Caco-2 (cell line): ENCODE measurements at regions not wholly inside any gene's neighbourhood (a gene's known extent, or its start where the extent isn't known, plus 50 kb on each side); places are given as distances from the start of the nearest gene placed in this dataset.

Experiments
- BruUV-seq: library from RNA; stranded (reverse); fragments of 400-500 nt; replicated peaks from 2 replicates; lab custom pipeline; 2021; lab: Mats Ljungman, UMichigan
- CTCF ChIA-PET: fragments of 300-600 bp; sonication (Branson Sonifier 250); formaldehyde crosslinking; loops from one replicate; lab custom pipeline; 2022; ENCODE audit warnings: antibody characterized with exemption; lab: Charles Lee
- POLR2A ChIA-PET: fragments of 300-600 bp; sonication (Branson Sonifier 250); formaldehyde crosslinking; loops from one replicate; lab custom pipeline; 2022; ENCODE audit warnings: antibody characterized with exemption; lab: Charles Lee
- DNase-seq, 2 experiments: peaks; one replicate each; pipeline versions ENCODE4 v3.0.0 to v3.0.0-alpha.2; 2020 to 2022
- H3K27me3 ChIP-seq: replicated peaks from 2 replicates; pipeline ENCODE4 v1.6.0; 2011; ENCODE audit warnings: low read length; ENCODE audit not compliant: control insufficient read depth, insufficient read depth
- H3K36me3 ChIP-seq: 2 replicates; pipeline ENCODE4 v1.5.1; 2011; ENCODE audit warnings: low read length; ENCODE audit not compliant: control insufficient read depth, insufficient read depth
- H3K4me1 ChIP-seq: fragments of 250-450 bp; sonication (Bioruptor Pico); 2 replicates; pipeline ENCODE4 v1.5.1; 2020; ENCODE audit warnings: mild to moderate bottlenecking
- H3K4me3 ChIP-seq: 2 replicates; pipeline ENCODE4 v1.5.1; 2011; ENCODE audit warnings: low read depth, mild to moderate bottlenecking, control low read depth, low read length
- H3K9me3 ChIP-seq: fragments of 250-450 bp; sonication (Bioruptor Pico); 2 replicates; pipeline ENCODE4 v1.5.1; 2020; ENCODE audit warnings: mild to moderate bottlenecking, moderate library complexity
- H3K27ac Mint-ChIP-seq: one replicate; pipeline ENCODE4 v1.8.0; 2022; ENCODE audit warnings: mixed read lengths; ENCODE audit not compliant: unreplicated experiment
- H3K27me3 Mint-ChIP-seq: one replicate; pipeline ENCODE4 v1.8.0; 2022; ENCODE audit warnings: mixed read lengths; ENCODE audit not compliant: insufficient read depth, unreplicated experiment
- H3K36me3 Mint-ChIP-seq: one replicate; pipeline ENCODE4 v1.8.0; 2022; ENCODE audit warnings: mild to moderate bottlenecking, mixed read lengths; ENCODE audit not compliant: insufficient read depth, unreplicated experiment
- H3K4me1 Mint-ChIP-seq: one replicate; pipeline ENCODE4 v1.8.0; 2022; ENCODE audit warnings: low read depth, mixed read lengths; ENCODE audit not compliant: unreplicated experiment
- H3K4me3 Mint-ChIP-seq: one replicate; pipeline ENCODE4 v1.8.0; 2022; ENCODE audit warnings: mild to moderate bottlenecking, moderate library complexity, mixed read lengths; ENCODE audit not compliant: unreplicated experiment
- H3K9me3 Mint-ChIP-seq: one replicate; pipeline ENCODE4 v1.8.0; 2022; ENCODE audit warnings: mixed read lengths; ENCODE audit not compliant: unreplicated experiment
- intact Hi-C: fragments of 100-400 bp; cut with micrococcal nuclease; formaldehyde crosslinking; loops from one replicate; pipeline ENCODE4 v1.10.0; 2022; ENCODE audit not compliant: unreplicated experiment
- TF ChIP-seq, protein P1 (sequence below), 2 experiments: fragments of 200-600 bp in 1 of 2; IDR thresholded peaks; 1 replicate in 1 of 2; 2 replicates in 1 of 2; pipeline versions ENCODE4 v1.5.1 to v1.8.0; 2011 to 2022; ENCODE audit warnings: antibody characterized with exemption in 1 of 2, control low read depth in 1 of 2, inconsistent platforms in 1 of 2, low read depth in 1 of 2, low read length in 1 of 2, mild to moderate bottlenecking in 1 of 2, moderate library complexity in 1 of 2; ENCODE audit not compliant: insufficient read depth in 1 of 2, severe bottlenecking in 1 of 2, unreplicated experiment in 1 of 2

DNA sequence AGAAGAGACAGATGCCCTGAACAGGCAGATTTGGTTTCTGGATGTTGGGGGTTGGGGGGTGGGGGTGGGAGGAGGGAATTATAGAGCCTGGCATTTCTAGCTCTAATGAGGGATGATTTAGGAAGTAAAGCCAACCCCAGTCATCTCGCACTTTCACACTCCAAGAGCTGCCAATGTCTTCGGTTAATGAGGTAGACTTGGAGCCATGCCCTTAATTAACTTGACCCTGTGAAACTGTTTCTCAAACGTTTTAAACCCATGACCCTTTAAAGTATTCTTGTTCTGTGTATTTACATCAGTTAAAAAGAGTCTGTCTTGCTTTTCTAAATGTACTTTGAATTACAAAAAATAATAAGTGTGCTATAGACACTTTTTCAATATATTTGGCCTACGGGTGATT lies 466.9 kb downstream of the FAT4 start:
- Mint-ChIP-seq H3K36me3 (no peaks in the 10 kb centered on the region), H3K4me3 (no peak overlapping the region), H3K27ac (no peak overlapping the region), H3K4me1 (no peaks in the 10 kb centered on the region), H3K27me3 (peaks cover 2% of the 10 kb centered on the region), H3K9me3 (no peaks in the 10 kb centered on the region)
- ChIA-PET CTCF (no interaction called here), POLR2A (no interaction called here)
- BruUV-seq: no TSS peak
- DNase-seq: no peak
- no peaks in the 10 kb centered on the region for H3K4me1 ChIP-seq
- H3K4me3 ChIP-seq: no peak overlapping the region
- no peaks in the 10 kb centered on the region for H3K36me3 ChIP-seq
- TF ChIP-seq, protein P1, sequence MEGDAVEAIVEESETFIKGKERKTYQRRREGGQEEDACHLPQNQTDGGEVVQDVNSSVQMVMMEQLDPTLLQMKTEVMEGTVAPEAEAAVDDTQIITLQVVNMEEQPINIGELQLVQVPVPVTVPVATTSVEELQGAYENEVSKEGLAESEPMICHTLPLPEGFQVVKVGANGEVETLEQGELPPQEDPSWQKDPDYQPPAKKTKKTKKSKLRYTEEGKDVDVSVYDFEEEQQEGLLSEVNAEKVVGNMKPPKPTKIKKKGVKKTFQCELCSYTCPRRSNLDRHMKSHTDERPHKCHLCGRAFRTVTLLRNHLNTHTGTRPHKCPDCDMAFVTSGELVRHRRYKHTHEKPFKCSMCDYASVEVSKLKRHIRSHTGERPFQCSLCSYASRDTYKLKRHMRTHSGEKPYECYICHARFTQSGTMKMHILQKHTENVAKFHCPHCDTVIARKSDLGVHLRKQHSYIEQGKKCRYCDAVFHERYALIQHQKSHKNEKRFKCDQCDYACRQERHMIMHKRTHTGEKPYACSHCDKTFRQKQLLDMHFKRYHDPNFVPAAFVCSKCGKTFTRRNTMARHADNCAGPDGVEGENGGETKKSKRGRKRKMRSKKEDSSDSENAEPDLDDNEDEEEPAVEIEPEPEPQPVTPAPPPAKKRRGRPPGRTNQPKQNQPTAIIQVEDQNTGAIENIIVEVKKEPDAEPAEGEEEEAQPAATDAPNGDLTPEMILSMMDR (IDR thresholded peaks at IDR 0.05; ENCODE audit: insufficient read depth in 1 of 2, low read depth in 1 of 2, low read length in 1 of 2, severe bottlenecking in 1 of 2, unreplicated experiment in 1 of 2): no peak
- intact Hi-C loops: no loop called here
- no peaks in the 10 kb centered on the region for H3K27me3 ChIP-seq
- no peaks in the 10 kb centered on the region for H3K9me3 ChIP-seq

- intact Hi-C loops: no loop called here
- TF ChIP-seq, protein P1 (IDR thresholded peaks at IDR 0.05; ENCODE audit: insufficient read depth in 1 of 2, low read depth in 1 of 2, low read length in 1 of 2, severe bottlenecking in 1 of 2, unreplicated experiment in 1 of 2): no peak
- no peaks in the 10 kb centered on the region for H3K36me3 Mint-ChIP-seq
- DNase-seq: no peak
- no TSS peak for BruUV-seq
- H3K4me1 ChIP-seq: no peaks in the 10 kb centered on the region
- peaks cover 2% of the 10 kb centered on the region for H3K27me3 Mint-ChIP-seq
- H3K27ac Mint-ChIP-seq: no peak overlapping the region
- no peak overlapping the region for H3K4me3 ChIP-seq
- H3K36me3 ChIP-seq: no peaks in the 10 kb centered on the region
- H3K4me3 Mint-ChIP-seq: no peak overlapping the region
- H3K4me1 Mint-ChIP-seq: no peaks in the 10 kb centered on the region
- H3K9me3 Mint-ChIP-seq: no peaks in the 10 kb centered on the region
- H3K27me3 ChIP-seq: no peaks in the 10 kb centered on the region
- POLR2A ChIA-PET: no interaction called here
- CTCF ChIA-PET: no interaction called here
- no peaks in the 10 kb centered on the region for H3K9me3 ChIP-seq
Measured at GRCh38 chr4:125784741-125785140, 470.0 kb downstream of the FAT4 start.

DNA sequence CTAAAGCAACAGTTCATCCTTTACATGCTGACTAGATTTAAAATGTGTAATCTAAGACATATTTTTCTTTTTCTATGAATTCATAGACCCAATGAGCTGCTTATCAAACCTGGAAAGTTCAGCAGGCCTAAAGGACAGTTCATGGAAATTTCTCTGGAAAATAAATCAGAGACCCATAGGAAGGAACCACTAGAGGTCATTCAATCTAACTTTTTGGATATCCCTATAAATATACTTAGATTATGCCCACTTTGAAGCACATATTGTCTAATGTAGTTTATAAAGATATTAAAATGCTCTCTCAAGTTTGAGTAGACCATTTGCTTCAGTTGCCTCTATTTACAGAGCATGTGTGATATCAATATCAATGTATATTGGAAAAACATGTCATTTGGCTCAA lies 473.0 kb downstream of the FAT4 start:
- BruUV-seq: no TSS peak

More for the DNA sequence above, 473.0 kb downstream of the FAT4 start:
- no peaks in the 10 kb centered on the region for H3K27me3 Mint-ChIP-seq
- H3K36me3 Mint-ChIP-seq: no peaks in the 10 kb centered on the region
- POLR2A ChIA-PET: no interaction called here
- no peak overlapping the region for H3K4me3 Mint-ChIP-seq
- H3K9me3 ChIP-seq: no peaks in the 10 kb centered on the region
- no peaks in the 10 kb centered on the region for H3K27me3 ChIP-seq
- DNase-seq: no peak
- H3K4me1 ChIP-seq: no peaks in the 10 kb centered on the region
- H3K4me3 ChIP-seq: no peak overlapping the region
- intact Hi-C loops: no loop called here
- H3K36me3 ChIP-seq: no peaks in the 10 kb centered on the region
- CTCF ChIA-PET: interaction anchor here (0.6 kb wide), 1 partner anchor 67 kb away, joined by 3 read pairs; no protein-coding TSS in a partner anchor
- H3K27ac Mint-ChIP-seq: no peak overlapping the region
- no peaks in the 10 kb centered on the region for H3K4me1 Mint-ChIP-seq
- TF ChIP-seq, protein P1 (IDR thresholded peaks at IDR 0.05; ENCODE audit: insufficient read depth in 1 of 2, low read depth in 1 of 2, low read length in 1 of 2, severe bottlenecking in 1 of 2, unreplicated experiment in 1 of 2): no peak
- H3K9me3 Mint-ChIP-seq: no peaks in the 10 kb centered on the region
